K562 (cell line): ENCODE measurements at regions not wholly inside any gene's neighbourhood (a gene's known extent, or its start where the extent isn't known, plus 50 kb on each side); places are given as distances from the start of the nearest gene placed in this dataset.

Source experiments
- ATAC-seq: fragments of 200-7000 bp; cut with Tn5 transposase; 3 replicates; pipeline ENCODE4 v1.9.1; 2020; ENCODE audit warnings: moderate library complexity
- BruUV-seq: library from RNA; stranded (reverse); fragments of 400-500 nt; replicated peaks from 2 replicates; lab custom pipeline; 2021; lab: Mats Ljungman, UMichigan
- CTCF ChIA-PET: fragments of 300-600 bp; formaldehyde crosslinking; extraction: SDS; loops from one replicate; lab custom pipeline; 2021; ENCODE audit warnings: low intra/inter-chr PET ratio; lab: Yijun Ruan, JAX
- POLR2A ChIA-PET: fragments of 300-600, 350-650 bp; sonication (Branson Sonifier 250); formaldehyde crosslinking; extraction: SDS; loops from one replicate; lab custom pipeline; 2021; ENCODE audit warnings: antibody characterized with exemption, inconsistent platforms; lab: Yijun Ruan, JAX
- DNase-seq, 4 experiments: peaks; one replicate each; pipeline versions ENCODE4 v3.0.0 to v3.0.0-alpha.2; 2011 to 2018; ENCODE audit warnings: low spot score in 3 of 4, mixed read lengths in 3 of 4; ENCODE audit errors: extremely low read depth in 1 of 4
- FAIRE-seq: peaks from 2 replicates; lab custom pipeline; 2011; peaks lifted over from hg19 to GRCh38; lab: Jason Lieb, UNC
- H2AFZ ChIP-seq: 2 replicates; pipeline ENCODE4 v1.6.0; 2011; ENCODE audit warnings: low read depth, low read length, control low read depth, inconsistent platforms
- H3K27ac ChIP-seq: fragments of 200-600 bp; 3 replicates; pipeline ENCODE4 v1.8.0; 2011; ENCODE audit warnings: low read depth, mild to moderate bottlenecking, control low read depth, inconsistent platforms, low read length, moderate library complexity, mixed read lengths; ENCODE audit errors: extremely low read depth
- H3K27me3 ChIP-seq, 2 experiments: fragments of 300-600 bp in 1 of 2; 2 replicates in 1 of 2; 3 replicates in 1 of 2; pipeline versions ENCODE4 v1.6.0 to v1.8.0; 2011; ENCODE audit warnings: inconsistent platforms in 2 of 2, low read length in 2 of 2, mild to moderate bottlenecking in 1 of 2, mixed read lengths in 1 of 2, moderate library complexity in 1 of 2; ENCODE audit not compliant: control insufficient read depth in 2 of 2, insufficient read depth in 2 of 2
- H3K36me3 ChIP-seq: fragments of 300-600 bp; 3 replicates; pipeline ENCODE4 v1.8.0; 2011; ENCODE audit warnings: mild to moderate bottlenecking, low read length, inconsistent platforms; ENCODE audit not compliant: control insufficient read depth, insufficient read depth
- H3K4me1 ChIP-seq, 2 experiments: fragments of 200-600 bp in 1 of 2; replicated peaks in 1 of 2; 2 replicates in 1 of 2; 3 replicates in 1 of 2; pipeline versions ENCODE4 v1.5.1 to v1.8.0; 2011; ENCODE audit warnings: inconsistent platforms in 2 of 2, low read length in 2 of 2, mild to moderate bottlenecking in 1 of 2, mixed read lengths in 1 of 2, moderate library complexity in 1 of 2; ENCODE audit not compliant: control insufficient read depth in 2 of 2, insufficient read depth in 2 of 2
- H3K4me2 ChIP-seq: 2 replicates; pipeline ENCODE4 v1.6.1; 2011; ENCODE audit warnings: low read length, control low read depth, inconsistent platforms, mixed read lengths; ENCODE audit not compliant: insufficient read depth
- H3K4me3 ChIP-seq: fragments of 200-600 bp; sonication (generic), shearing (Covaris generic); 2 replicates; pipeline ENCODE4 v1.5.1; 2016; ENCODE audit warnings: control low read depth, inconsistent platforms
- H3K79me2 ChIP-seq: fragments of 200-600 bp; 3 replicates; pipeline ENCODE4 v1.8.0; 2011; ENCODE audit warnings: low read length, inconsistent platforms; ENCODE audit not compliant: control insufficient read depth, insufficient read depth
- H3K9ac ChIP-seq, 2 experiments: 2 replicates each; pipeline versions ENCODE4 v1.6.0 to v1.6.1; 2011; ENCODE audit warnings: low read depth in 2 of 2, low read length in 2 of 2, control low read depth in 1 of 2, inconsistent platforms in 1 of 2, mild to moderate bottlenecking in 1 of 2, mixed read lengths in 1 of 2; ENCODE audit not compliant: insufficient read depth in 1 of 2
- H3K9me1 ChIP-seq: one replicate; pipeline ENCODE4 v1.6.0; 2011; ENCODE audit warnings: inconsistent platforms, mild to moderate bottlenecking, low read length, moderate library complexity; ENCODE audit not compliant: control insufficient read depth, insufficient read depth
- H3K9me3 ChIP-seq: replicated peaks from 2 replicates; pipeline ENCODE4 v1.5.1; 2011; ENCODE audit warnings: low read depth, low read length, inconsistent platforms; ENCODE audit not compliant: control insufficient read depth, insufficient read depth
- H4K20me1 ChIP-seq: replicated peaks from 2 replicates; pipeline ENCODE4 v1.6.1; 2011; ENCODE audit warnings: low read length, inconsistent platforms, mixed read lengths; ENCODE audit not compliant: control insufficient read depth, insufficient read depth
- E2F5 ChIP-seq: sonication (generic); formaldehyde crosslinking; IDR thresholded peaks from 2 replicates; pipeline ENCODE4 v1.8.0; 2022; ENCODE audit warnings: mild to moderate bottlenecking, missing genetic modification reagents
- ELF1 ChIP-seq: fragments of 200-800 bp; sonication (Bioruptor generic); IDR thresholded peaks from 2 replicates; pipeline ENCODE4 v1.6.1; 2016; ENCODE audit warnings: missing genetic modification characterization, missing compliant biosample characterization
- HOXB6 ChIP-seq: fragments of 250-450 bp; sonication (Bioruptor Pico); IDR thresholded peaks from 2 replicates; pipeline ENCODE4 v1.5.1; 2022; ENCODE audit warnings: mild to moderate bottlenecking, borderline replicate concordance
- MTA3 ChIP-seq: fragments of 450-650 bp; formaldehyde crosslinking; IDR thresholded peaks from 2 replicates; pipeline ENCODE4 v1.6.1; 2017; ENCODE audit warnings: mild to moderate bottlenecking, borderline replicate concordance
- ZBTB33 ChIP-seq: sonication (generic); formaldehyde crosslinking; IDR thresholded peaks from 2 replicates; pipeline ENCODE4 v1.8.1; 2023; ENCODE audit warnings: mild to moderate bottlenecking, missing genetic modification reagents
- ZNF511 ChIP-seq: sonication (generic); formaldehyde crosslinking; IDR thresholded peaks from 2 replicates; pipeline ENCODE4 v1.8.0; 2022; ENCODE audit warnings: mild to moderate bottlenecking, missing genetic modification reagents
- WGBS: fragments of 100-300 bp; shearing (Covaris generic); methylation state at CpG from one replicate; pipeline ENCODE4 v1.1.6; 2016; ENCODE audit warnings: low coverage, mixed read lengths; ENCODE audit not compliant: insufficient coverage; ENCODE audit errors: missing lambda C conversion rate; 5-methylcytosine and 5-hydroxymethylcytosine counted together
- in situ Hi-C: fragments of 300-500 bp; cut with MboI; formaldehyde crosslinking; loops from 4 replicates; pipeline ENCODE4 v1.15.0; 2018; ENCODE audit warnings: inconsistent platforms, mixed read lengths
- intact Hi-C: fragments of 100-400 bp; cut with micrococcal nuclease; formaldehyde crosslinking; loops from 2 replicates; pipeline ENCODE4 v1.14.2; 2022

- BruUV-seq = no TSS peak
- no peaks in the 10 kb centered on the region; a peak in 1 of 5 replicates for H3K4me1 ChIP-seq
- no peak overlapping the region for H3K4me2 ChIP-seq
- H3K9me1 ChIP-seq = no peaks in the 10 kb centered on the region
- no peak for DNase-seq
- no peaks in the 10 kb centered on the region for H4K20me1 ChIP-seq
- no peak overlapping the region for H3K27ac ChIP-seq
- no peaks in the 10 kb centered on the region for H3K79me2 ChIP-seq
- no peak overlapping the region for H3K4me3 ChIP-seq
- no peaks in the 10 kb centered on the region for H3K36me3 ChIP-seq
- TF ChIP-seq HOXB6 (CRISPR knock-in tag) = no peak
- TF ChIP-seq MTA3 = no peak
- TF ChIP-seq ZBTB33 = no peak
- no peak for TF ChIP-seq ELF1
- TF ChIP-seq ZNF511 (CRISPR knock-in tag) = no peak
- no peak for TF ChIP-seq E2F5 (CRISPR knock-in tag)
- TF ChIP-seq, all 486 proteins: peak for 0
- intact Hi-C loops = no loop called here
- WGBS = 5% methylated on average over 33 of the region's 33 CpGs
- Histone ChIP-seq H2AFZ (no peak overlapping the region), H3K9ac (no peak overlapping the region), H3K9me3 (no peaks in the 10 kb centered on the region; the same call in 1 of the 2 replicates), H3K27me3 (peaks cover 22 to 39% of the 10 kb centered on the region in 2 experiments)
- ATAC-seq (no peak; the same call in 2 of the 3 replicates), FAIRE-seq (no peak)
- in situ Hi-C loops = no loop called here
- POLR2A ChIA-PET = interaction anchor here (0.8 kb wide), 1 partner anchor 11 kb away, joined by 3 read pairs; no protein-coding TSS in a partner anchor
- CTCF ChIA-PET = no interaction called here
Observed at GRCh38 chr4:41865306-41865980, 69.8 kb upstream of the TMEM33 start.
